Fibroblast of mammary gland (primary cell): ENCODE measurements at regions not wholly inside any gene's neighbourhood (a gene's known extent, or its start where the extent isn't known, plus 50 kb on each side); places are given as distances from the start of the nearest gene placed in this dataset.

Experiments used
- DNase-seq: peaks from one replicate; pipeline ENCODE4 v3.0.0-alpha.2; 2010; ENCODE audit warnings: low read depth
- H3K4me3 ChIP-seq: 2 replicates; pipeline ENCODE4 v1.5.1; 2011; ENCODE audit warnings: low read depth, mild to moderate bottlenecking, low read length, moderate library complexity; ENCODE audit not compliant: control insufficient read depth
- TF ChIP-seq, protein P1 (sequence below): conservative IDR thresholded peaks from 2 replicates; pipeline ENCODE4 v1.5.1; 2011; ENCODE audit warnings: low read depth, low read length, inconsistent platforms; ENCODE audit not compliant: control insufficient read depth, insufficient read depth

DNA sequence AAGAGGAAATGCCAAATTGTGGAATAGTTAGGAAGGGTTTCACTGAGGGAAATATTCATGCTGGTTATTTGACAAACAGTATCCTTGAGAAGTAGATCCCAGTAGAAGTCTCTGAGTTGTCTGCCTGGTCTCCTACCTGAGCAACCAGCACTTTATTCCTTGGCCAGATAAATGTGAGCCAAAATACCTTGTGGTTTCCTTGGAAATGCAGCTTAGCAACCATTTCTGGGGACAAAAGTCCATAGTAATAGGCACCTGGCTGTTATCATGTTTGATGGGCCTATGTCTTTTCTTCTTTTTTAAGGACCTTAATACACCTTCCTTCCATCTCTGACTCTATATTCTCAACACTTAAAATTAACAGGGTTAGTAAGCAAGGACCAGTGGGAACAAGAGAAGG lies 217.1 kb upstream of the MARCKS start:
- DNase-seq: no peak

DNA sequence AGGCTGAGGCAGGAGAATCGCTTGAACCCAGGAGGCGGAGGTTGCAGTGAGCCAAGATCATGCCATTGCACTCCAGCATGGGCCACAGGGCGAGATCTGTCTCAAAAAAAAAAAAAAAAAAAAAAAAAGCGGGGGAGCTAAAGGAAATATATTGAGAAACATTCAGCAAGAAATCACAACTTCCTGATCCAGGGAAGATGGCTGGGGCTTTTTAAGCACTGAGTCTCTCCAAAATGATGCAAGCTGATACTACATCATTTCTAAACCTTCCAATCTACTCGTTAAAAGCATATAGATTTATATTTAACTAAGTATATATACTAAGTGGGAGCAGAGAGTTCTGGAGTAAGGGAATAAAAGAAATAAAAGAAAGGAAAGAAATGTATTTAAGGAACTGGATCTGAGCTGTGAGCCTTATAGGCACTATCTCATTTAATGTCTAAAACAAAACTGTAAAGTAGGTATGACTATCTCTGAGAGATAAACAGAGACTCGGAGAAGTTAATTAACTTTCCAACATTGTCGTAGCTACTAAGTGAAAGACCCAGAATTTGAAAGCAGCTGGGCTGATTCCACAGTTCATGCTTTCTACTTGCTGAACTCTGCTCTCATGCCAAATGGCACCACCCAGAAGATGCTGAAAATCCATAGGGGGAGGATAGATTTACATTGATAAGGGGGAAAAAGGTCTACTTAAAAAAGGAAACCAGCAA lies 215.0 kb upstream of the MARCKS start:
- no peak overlapping the region for H3K4me3 ChIP-seq
- no peak for DNase-seq
- TF ChIP-seq, protein P1, sequence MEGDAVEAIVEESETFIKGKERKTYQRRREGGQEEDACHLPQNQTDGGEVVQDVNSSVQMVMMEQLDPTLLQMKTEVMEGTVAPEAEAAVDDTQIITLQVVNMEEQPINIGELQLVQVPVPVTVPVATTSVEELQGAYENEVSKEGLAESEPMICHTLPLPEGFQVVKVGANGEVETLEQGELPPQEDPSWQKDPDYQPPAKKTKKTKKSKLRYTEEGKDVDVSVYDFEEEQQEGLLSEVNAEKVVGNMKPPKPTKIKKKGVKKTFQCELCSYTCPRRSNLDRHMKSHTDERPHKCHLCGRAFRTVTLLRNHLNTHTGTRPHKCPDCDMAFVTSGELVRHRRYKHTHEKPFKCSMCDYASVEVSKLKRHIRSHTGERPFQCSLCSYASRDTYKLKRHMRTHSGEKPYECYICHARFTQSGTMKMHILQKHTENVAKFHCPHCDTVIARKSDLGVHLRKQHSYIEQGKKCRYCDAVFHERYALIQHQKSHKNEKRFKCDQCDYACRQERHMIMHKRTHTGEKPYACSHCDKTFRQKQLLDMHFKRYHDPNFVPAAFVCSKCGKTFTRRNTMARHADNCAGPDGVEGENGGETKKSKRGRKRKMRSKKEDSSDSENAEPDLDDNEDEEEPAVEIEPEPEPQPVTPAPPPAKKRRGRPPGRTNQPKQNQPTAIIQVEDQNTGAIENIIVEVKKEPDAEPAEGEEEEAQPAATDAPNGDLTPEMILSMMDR: no peak

More for the DNA sequence above, 217.1 kb upstream of the MARCKS start:
- TF ChIP-seq, protein P1: no peak
- no peak overlapping the region for H3K4me3 ChIP-seq

DNA sequence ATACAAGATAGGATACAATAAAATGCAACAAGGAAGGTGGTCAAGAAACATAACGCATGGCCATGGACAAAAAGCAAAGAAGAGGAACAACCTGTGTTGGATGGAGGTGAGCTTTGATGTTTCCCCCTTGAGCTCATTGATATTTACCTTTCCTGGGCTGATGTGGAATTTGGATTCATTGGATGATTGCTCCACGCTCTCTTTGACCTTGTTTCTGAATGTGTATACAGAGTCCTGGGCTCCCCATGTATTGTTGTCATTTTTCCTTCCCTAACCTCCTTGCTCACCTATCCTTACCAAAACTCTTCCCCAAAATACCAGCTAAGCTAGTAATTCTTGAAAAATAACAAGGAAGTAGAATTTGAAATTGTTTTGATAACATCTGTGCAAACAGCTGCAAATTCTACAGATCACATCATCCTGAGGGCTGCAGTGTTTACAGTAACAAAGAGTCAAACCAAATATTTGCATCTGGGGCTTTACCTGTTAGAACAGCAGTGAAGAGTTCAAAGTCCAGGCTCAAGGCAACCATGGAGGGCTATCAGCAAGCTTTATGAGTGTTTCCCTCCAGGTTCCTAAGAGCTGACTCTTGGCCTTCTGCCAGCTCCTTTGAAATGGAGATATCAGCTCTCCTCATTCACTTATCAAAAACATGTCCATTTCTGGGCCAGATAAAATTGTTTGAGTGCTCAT lies 214.3 kb upstream of the MARCKS start:
- H3K4me3 ChIP-seq: no peak overlapping the region
- DNase-seq: no peak
- TF ChIP-seq, protein P1: no peak

DNA sequence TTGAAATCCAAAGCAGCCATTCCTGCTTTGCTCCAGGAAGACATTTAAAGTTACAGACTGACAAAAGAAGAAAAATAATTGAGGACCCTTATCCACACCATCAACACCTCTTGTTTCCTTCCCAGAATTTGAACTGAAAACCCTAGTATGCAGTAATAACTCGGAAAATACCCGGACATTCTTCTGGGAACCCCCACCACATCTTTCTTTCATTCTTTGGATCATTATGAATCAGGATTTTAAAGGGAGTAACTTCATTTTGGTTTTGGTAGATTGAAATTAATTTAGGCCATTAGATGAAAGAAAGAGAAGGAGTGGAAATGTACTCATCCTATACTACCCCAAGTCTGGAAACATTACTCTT lies 213.8 kb upstream of the MARCKS start:
- TF ChIP-seq, protein P1: no peak
- DNase-seq: no peak
- H3K4me3 ChIP-seq: no peak overlapping the region

DNA sequence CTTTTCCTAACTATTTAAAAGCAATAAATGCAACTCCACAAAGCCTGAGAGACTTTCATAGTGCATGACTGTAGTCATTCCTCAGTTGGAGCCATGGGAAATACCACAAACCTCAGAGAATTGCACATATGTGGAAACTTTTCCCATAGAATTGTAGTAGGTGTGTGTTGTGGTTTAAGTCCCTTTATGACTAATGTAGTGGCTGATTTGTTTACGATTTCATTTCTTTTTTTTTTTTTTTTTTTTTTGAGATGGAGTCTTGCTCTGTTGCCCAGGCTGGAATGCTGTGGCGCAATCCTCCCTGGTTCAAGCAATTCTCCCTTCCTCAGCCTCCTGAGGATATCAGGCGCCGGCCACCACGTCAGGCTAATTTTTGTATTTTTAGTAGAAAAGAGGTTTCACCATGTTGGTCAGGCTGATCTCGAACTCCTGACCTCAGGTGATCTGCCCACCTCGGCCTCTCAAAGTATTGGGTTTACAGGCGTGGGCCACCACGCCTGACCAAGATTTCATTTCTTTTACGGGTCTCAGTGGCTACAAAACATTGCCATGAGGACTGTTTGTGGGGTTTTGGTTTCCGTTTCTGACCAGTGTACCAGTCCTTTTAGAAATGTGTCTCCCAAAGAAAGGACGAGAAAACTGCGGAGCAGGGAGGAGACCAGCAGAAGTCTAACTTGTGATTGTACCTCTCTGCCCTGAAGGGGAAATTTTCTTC lies 212.1 kb upstream of the MARCKS start:
- TF ChIP-seq, protein P1: no peak
- peak; percentile 97 for DNase-seq
- H3K4me3 ChIP-seq: no peak overlapping the region

DNA sequence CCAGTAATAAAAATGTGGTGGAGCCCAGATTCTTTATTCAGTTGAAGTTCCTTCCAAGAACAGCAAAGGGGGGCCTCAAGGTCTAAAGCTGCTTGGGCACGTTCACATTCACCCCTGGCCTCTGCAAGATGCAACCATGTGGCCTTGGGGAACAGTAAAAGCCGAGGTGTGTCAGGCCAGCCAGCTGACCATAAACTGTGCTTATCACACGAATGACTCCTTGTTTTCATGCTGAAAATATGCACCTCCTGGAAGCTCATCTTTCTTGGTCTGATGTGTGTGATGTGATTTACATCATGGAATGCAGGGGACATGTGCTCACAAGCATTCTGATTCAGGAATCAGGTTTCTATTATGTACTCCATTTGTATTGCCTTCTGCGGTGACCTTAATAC lies 211.6 kb upstream of the MARCKS start:
- TF ChIP-seq, protein P1: no peak
- H3K4me3 ChIP-seq: no peak overlapping the region
- peak; percentile 90 for DNase-seq
